ENCODE measurements at regions not wholly inside any gene's neighbourhood (a gene's known extent, or its start where the extent isn't known, plus 50 kb on each side); places are given as distances from the start of the nearest gene placed in this dataset.
"Not testable (repeated sequence)": the region's sequence is repeated elsewhere in the genome, so short reads cannot be mapped to it uniquely, and the experiment has no call there.

- peaks cover 16% of the 10 kb centered on the region; the same call in 1 of the 2 replicates for H3K4me1 ChIP-seq (ENCODE audit: control insufficient read depth, insufficient read depth, low read length)
Measured at GRCh38 chr6:56888687-56889086, 66.2 kb upstream of the BEND6 start.

GRCh38 chr6:56887086-56887485 is 67.8 kb upstream of the BEND6 start:
- Histone ChIP-seq H3K9ac (ENCODE audit: low read depth, low read length) (no peak overlapping the region), H3K4me3 (ENCODE audit: low read depth, low read length) (no peak overlapping the region), H3K4me1 (ENCODE audit: control insufficient read depth, insufficient read depth, low read length) (peaks cover 16% of the 10 kb centered on the region; the same call in 1 of the 2 replicates), H3K36me3 (ENCODE audit: control insufficient read depth, insufficient read depth, low read length) (no peaks in the 10 kb centered on the region), H3K27me3 (ENCODE audit: control insufficient read depth, insufficient read depth, low read length) (no peaks in the 10 kb centered on the region), H3K27ac (ENCODE audit: low read depth, low read length) (no peak overlapping the region), H3K9me3 (ENCODE audit: control insufficient read depth, insufficient read depth, low read length) (no peaks in the 10 kb centered on the region)

More at GRCh38 chr6:56888687-56889086, 66.2 kb upstream of the BEND6 start:
- no peak overlapping the region for H3K9ac ChIP-seq (ENCODE audit: low read depth, low read length)
- H3K9me3 ChIP-seq (ENCODE audit: control insufficient read depth, insufficient read depth, low read length) = no peaks in the 10 kb centered on the region
- no peaks in the 10 kb centered on the region for H3K36me3 ChIP-seq (ENCODE audit: control insufficient read depth, insufficient read depth, low read length)
- H3K27me3 ChIP-seq (ENCODE audit: control insufficient read depth, insufficient read depth, low read length) = no peaks in the 10 kb centered on the region
- no peak overlapping the region for H3K27ac ChIP-seq (ENCODE audit: low read depth, low read length)
- H3K4me3 ChIP-seq (ENCODE audit: low read depth, low read length) = no peak overlapping the region

GRCh38 chr6:56877922-56878321 is 77.0 kb upstream of the BEND6 start:
- H3K9ac ChIP-seq (ENCODE audit: low read depth, low read length) = no peak overlapping the region

GRCh38 chr6:56875961-56876360 is 78.9 kb upstream of the BEND6 start:
- Histone ChIP-seq H3K4me1 (ENCODE audit: control insufficient read depth, insufficient read depth, low read length) (no peaks in the 10 kb centered on the region), H3K27ac (ENCODE audit: low read depth, low read length) (no peak overlapping the region), H3K27me3 (ENCODE audit: control insufficient read depth, insufficient read depth, low read length) (no peaks in the 10 kb centered on the region), H3K36me3 (ENCODE audit: control insufficient read depth, insufficient read depth, low read length) (no peaks in the 10 kb centered on the region), H3K4me3 (ENCODE audit: low read depth, low read length) (no peak overlapping the region), H3K9ac (ENCODE audit: low read depth, low read length) (no peak overlapping the region), H3K9me3 (ENCODE audit: control insufficient read depth, insufficient read depth, low read length) (no peaks in the 10 kb centered on the region)

More at GRCh38 chr6:56877922-56878321, 77.0 kb upstream of the BEND6 start:
- H3K9me3 ChIP-seq (ENCODE audit: control insufficient read depth, insufficient read depth, low read length) = no peaks in the 10 kb centered on the region
- H3K4me1 ChIP-seq (ENCODE audit: control insufficient read depth, insufficient read depth, low read length) = no peaks in the 10 kb centered on the region
- no peak overlapping the region for H3K4me3 ChIP-seq (ENCODE audit: low read depth, low read length)
- H3K27ac ChIP-seq (ENCODE audit: low read depth, low read length) = no peak overlapping the region
- no peaks in the 10 kb centered on the region for H3K27me3 ChIP-seq (ENCODE audit: control insufficient read depth, insufficient read depth, low read length)
- H3K36me3 ChIP-seq (ENCODE audit: control insufficient read depth, insufficient read depth, low read length) = no peaks in the 10 kb centered on the region

- Histone ChIP-seq H3K9me3 (ENCODE audit: control insufficient read depth, insufficient read depth, low read length) (no peaks in the 10 kb centered on the region), H3K27me3 (ENCODE audit: control insufficient read depth, insufficient read depth, low read length) (no peaks in the 10 kb centered on the region), H3K9ac (ENCODE audit: low read depth, low read length) (no peak overlapping the region), H3K4me1 (ENCODE audit: control insufficient read depth, insufficient read depth, low read length) (no peaks in the 10 kb centered on the region), H3K27ac (ENCODE audit: low read depth, low read length) (no peak overlapping the region), H3K4me3 (ENCODE audit: low read depth, low read length) (no peak overlapping the region), H3K36me3 (ENCODE audit: control insufficient read depth, insufficient read depth, low read length) (no peaks in the 10 kb centered on the region)
Measured at GRCh38 chr6:56875523-56875922, 79.4 kb upstream of the BEND6 start.

- Histone ChIP-seq H3K9me3 (ENCODE audit: control insufficient read depth, insufficient read depth, low read length) (no peaks in the 10 kb centered on the region), H3K27ac (ENCODE audit: low read depth, low read length) (no peak overlapping the region), H3K4me1 (ENCODE audit: control insufficient read depth, insufficient read depth, low read length) (no peaks in the 10 kb centered on the region), H3K27me3 (ENCODE audit: control insufficient read depth, insufficient read depth, low read length) (no peaks in the 10 kb centered on the region), H3K36me3 (ENCODE audit: control insufficient read depth, insufficient read depth, low read length) (no peaks in the 10 kb centered on the region), H3K4me3 (ENCODE audit: low read depth, low read length) (no peak overlapping the region), H3K9ac (ENCODE audit: low read depth, low read length) (no peak overlapping the region)
Measured at GRCh38 chr6:56874328-56874727, 80.6 kb upstream of the BEND6 start.

GRCh38 chr6:56870053-56870452 is 84.9 kb upstream of the BEND6 start:
- H3K27me3 ChIP-seq (ENCODE audit: control insufficient read depth, insufficient read depth, low read length); H3K36me3 ChIP-seq (ENCODE audit: control insufficient read depth, insufficient read depth, low read length); H3K27ac ChIP-seq (ENCODE audit: low read depth, low read length); H3K9me3 ChIP-seq (ENCODE audit: control insufficient read depth, insufficient read depth, low read length); H3K9ac ChIP-seq (ENCODE audit: low read depth, low read length); H3K4me3 ChIP-seq (ENCODE audit: low read depth, low read length): not testable (repeated sequence)
- H3K4me1 ChIP-seq (ENCODE audit: control insufficient read depth, insufficient read depth, low read length) = peaks cover 29% of the 10 kb centered on the region

GRCh38 chr6:56869346-56869745 is 85.6 kb upstream of the BEND6 start:
- Histone ChIP-seq H3K27ac (ENCODE audit: low read depth, low read length) (no peak overlapping the region), H3K9ac (ENCODE audit: low read depth, low read length) (no peak overlapping the region), H3K4me1 (ENCODE audit: control insufficient read depth, insufficient read depth, low read length) (peaks cover 29% of the 10 kb centered on the region), H3K27me3 (ENCODE audit: control insufficient read depth, insufficient read depth, low read length) (no peaks in the 10 kb centered on the region), H3K9me3 (ENCODE audit: control insufficient read depth, insufficient read depth, low read length) (no peaks in the 10 kb centered on the region), H3K4me3 (ENCODE audit: low read depth, low read length) (no peak overlapping the region), H3K36me3 (ENCODE audit: control insufficient read depth, insufficient read depth, low read length) (no peaks in the 10 kb centered on the region)

- Histone ChIP-seq H3K4me1 (ENCODE audit: control insufficient read depth, insufficient read depth, low read length) (peaks cover 29% of the 10 kb centered on the region), H3K9me3 (ENCODE audit: control insufficient read depth, insufficient read depth, low read length) (no peaks in the 10 kb centered on the region), H3K4me3 (ENCODE audit: low read depth, low read length) (no peak overlapping the region), H3K9ac (ENCODE audit: low read depth, low read length) (no peak overlapping the region), H3K27me3 (ENCODE audit: control insufficient read depth, insufficient read depth, low read length) (no peaks in the 10 kb centered on the region), H3K36me3 (ENCODE audit: control insufficient read depth, insufficient read depth, low read length) (no peaks in the 10 kb centered on the region), H3K27ac (ENCODE audit: low read depth, low read length) (peak overlapping the region; percentile 11)
Measured at GRCh38 chr6:56868687-56869086, 86.2 kb upstream of the BEND6 start.

- peaks cover 29% of the 10 kb centered on the region for H3K4me1 ChIP-seq (ENCODE audit: control insufficient read depth, insufficient read depth, low read length)
- H3K4me3 ChIP-seq (ENCODE audit: low read depth, low read length) = peak overlapping the region; percentile 34; the same call in 1 of the 2 replicates
- H3K27me3 ChIP-seq (ENCODE audit: control insufficient read depth, insufficient read depth, low read length) = no peaks in the 10 kb centered on the region
- peak overlapping the region; percentile 66 for H3K27ac ChIP-seq (ENCODE audit: low read depth, low read length)
- no peak overlapping the region for H3K9ac ChIP-seq (ENCODE audit: low read depth, low read length)
- H3K9me3 ChIP-seq (ENCODE audit: control insufficient read depth, insufficient read depth, low read length) = no peaks in the 10 kb centered on the region
- no peaks in the 10 kb centered on the region for H3K36me3 ChIP-seq (ENCODE audit: control insufficient read depth, insufficient read depth, low read length)
Measured at GRCh38 chr6:56866917-56867522, 87.9 kb upstream of the BEND6 start.

GRCh38 chr6:56865081-56865875 is 89.6 kb upstream of the BEND6 start:
- no peaks in the 10 kb centered on the region for H3K27me3 ChIP-seq (ENCODE audit: control insufficient read depth, insufficient read depth, low read length)
- no peaks in the 10 kb centered on the region for H3K36me3 ChIP-seq (ENCODE audit: control insufficient read depth, insufficient read depth, low read length)
- H3K27ac ChIP-seq (ENCODE audit: low read depth, low read length) = no peak overlapping the region
- peaks cover 33% of the 10 kb centered on the region for H3K4me1 ChIP-seq (ENCODE audit: control insufficient read depth, insufficient read depth, low read length)
- H3K4me3 ChIP-seq (ENCODE audit: low read depth, low read length) = no peak overlapping the region
- no peak overlapping the region for H3K9ac ChIP-seq (ENCODE audit: low read depth, low read length)
- no peaks in the 10 kb centered on the region for H3K9me3 ChIP-seq (ENCODE audit: control insufficient read depth, insufficient read depth, low read length)

All from HUES48 (cell line).